HG03060 (cell line): ENCODE measurements at regions not wholly inside any gene's neighbourhood (a gene's known extent, or its start where the extent isn't known, plus 50 kb on each side); places are given as distances from the start of the nearest gene placed in this dataset.

ENCODE experiments used
- ATAC-seq: cut with Tn5 transposase; IDR thresholded peaks from one replicate; pipeline ENCODE4 v1.9.1; 2021; ENCODE audit warnings: low read depth, moderate number of reproducible peaks; ENCODE audit not compliant: unreplicated experiment

GRCh38 chr21:16283516-16283915, 553.7 kb downstream of the USP25 start:
- ATAC-seq: no peak

GRCh38 chr21:16285605-16286126, 555.9 kb downstream of the USP25 start:
- no peak for ATAC-seq

- no peak for ATAC-seq
Observed at GRCh38 chr21:16287046-16287445, 557.3 kb downstream of the USP25 start.

GRCh38 chr21:16291296-16291695, 561.5 kb downstream of the USP25 start:
- ATAC-seq: no peak

- no peak for ATAC-seq
Observed at GRCh38 chr21:16294128-16294527, 564.3 kb downstream of the USP25 start.

- no peak for ATAC-seq
Observed at GRCh38 chr21:16302851-16303282, 573.1 kb downstream of the USP25 start.

GRCh38 chr21:16304174-16305095, 574.7 kb downstream of the USP25 start:
- ATAC-seq: no peak

GRCh38 chr21:16305686-16306085, 575.9 kb downstream of the USP25 start:
- ATAC-seq: no peak

- no peak for ATAC-seq
Observed at GRCh38 chr21:16307256-16307655, 577.5 kb downstream of the USP25 start.

GRCh38 chr21:16308269-16308668, 578.5 kb downstream of the USP25 start:
- ATAC-seq: peak; percentile 87

GRCh38 chr21:16309250-16309971, 579.6 kb downstream of the USP25 start:
- no peak for ATAC-seq

GRCh38 chr21:16310176-16310575, 580.4 kb downstream of the USP25 start:
- ATAC-seq: no peak

- ATAC-seq: no peak
Observed at GRCh38 chr21:16311229-16311628, 581.4 kb downstream of the USP25 start.

GRCh38 chr21:16312321-16312720, 582.5 kb downstream of the USP25 start:
- ATAC-seq: no peak

GRCh38 chr21:16315223-16315622, 585.4 kb downstream of the USP25 start:
- no peak for ATAC-seq

GRCh38 chr21:16318651-16319300, 589.0 kb downstream of the USP25 start:
- ATAC-seq: no peak

GRCh38 chr21:16320110-16320509, 590.3 kb downstream of the USP25 start:
- ATAC-seq: no peak

GRCh38 chr21:16322454-16322853, 592.7 kb downstream of the USP25 start:
- ATAC-seq: no peak

- no peak for ATAC-seq
Observed at GRCh38 chr21:16323596-16323995, 593.8 kb downstream of the USP25 start.

GRCh38 chr21:16324630-16325029, 594.8 kb downstream of the USP25 start:
- no peak for ATAC-seq
